Rectal smooth muscle tissue (tissue), 1 donor: ENCODE measurements at regions not wholly inside any gene's neighbourhood (a gene's known extent, or its start where the extent isn't known, plus 50 kb on each side); places are given as distances from the start of the nearest gene placed in this dataset.
"Not testable (repeated sequence)": the region's sequence is repeated elsewhere in the genome, so short reads cannot be mapped to it uniquely, and the experiment has no call there.

Source experiments
- H3K27ac ChIP-seq: one replicate; pipeline ENCODE4 v1.7.0; 2013; ENCODE audit warnings: low read depth, low read length, inconsistent platforms
- H3K27me3 ChIP-seq: one replicate; pipeline ENCODE4 v1.7.0; 2013; ENCODE audit warnings: low read length; ENCODE audit not compliant: control insufficient read depth, insufficient read depth
- H3K36me3 ChIP-seq: one replicate; pipeline ENCODE4 v1.7.0; 2013; ENCODE audit warnings: low read length; ENCODE audit not compliant: control insufficient read depth, insufficient read depth
- H3K4me1 ChIP-seq: one replicate; pipeline ENCODE4 v1.7.0; 2013; ENCODE audit warnings: low read length; ENCODE audit not compliant: control insufficient read depth, insufficient read depth
- H3K4me3 ChIP-seq: one replicate; pipeline ENCODE4 v1.7.0; 2013; ENCODE audit warnings: low read length
- H3K9ac ChIP-seq: one replicate; pipeline ENCODE4 v1.7.0; 2013; ENCODE audit warnings: low read length

GRCh38 chr13:76329866-76330580, 556.2 kb downstream of the KCTD12 start:
- H3K36me3 ChIP-seq = no peaks in the 10 kb centered on the region
- H3K9ac ChIP-seq = no peak overlapping the region
- no peak overlapping the region for H3K27ac ChIP-seq
- peaks cover 4% of the 10 kb centered on the region for H3K4me1 ChIP-seq
- H3K4me3 ChIP-seq = no peak overlapping the region
- H3K27me3 ChIP-seq = no peaks in the 10 kb centered on the region

GRCh38 chr13:76329004-76329403, 557.2 kb downstream of the KCTD12 start:
- no peak overlapping the region for H3K9ac ChIP-seq

GRCh38 chr13:76326343-76326742, 559.9 kb downstream of the KCTD12 start:
- no peaks in the 10 kb centered on the region for H3K36me3 ChIP-seq
- H3K27me3 ChIP-seq = no peaks in the 10 kb centered on the region
- no peak overlapping the region for H3K27ac ChIP-seq
- no peak overlapping the region for H3K9ac ChIP-seq
- peaks cover 2% of the 10 kb centered on the region for H3K4me1 ChIP-seq
- H3K4me3 ChIP-seq = no peak overlapping the region

More at GRCh38 chr13:76329004-76329403, 557.2 kb downstream of the KCTD12 start:
- H3K27ac ChIP-seq = no peak overlapping the region
- H3K36me3 ChIP-seq = no peaks in the 10 kb centered on the region
- H3K4me1 ChIP-seq = peaks cover 4% of the 10 kb centered on the region
- H3K27me3 ChIP-seq = no peaks in the 10 kb centered on the region
- no peak overlapping the region for H3K4me3 ChIP-seq

- H3K27ac ChIP-seq = no peak overlapping the region
- H3K4me3 ChIP-seq = no peak overlapping the region
- no peak overlapping the region for H3K9ac ChIP-seq
- H3K4me1 ChIP-seq = peaks cover 2% of the 10 kb centered on the region
- no peaks in the 10 kb centered on the region for H3K36me3 ChIP-seq
- H3K27me3 ChIP-seq = no peaks in the 10 kb centered on the region
These were observed 566.3 kb downstream of the KCTD12 start for GRCh38 chr13:76319921-76320320.

GRCh38 chr13:76316998-76317527, 569.1 kb downstream of the KCTD12 start:
- Histone ChIP-seq H3K27ac (no peak overlapping the region), H3K4me1 (peaks cover 2% of the 10 kb centered on the region), H3K27me3 (no peaks in the 10 kb centered on the region)

GRCh38 chr13:76314495-76314894, 571.7 kb downstream of the KCTD12 start:
- H3K4me1 ChIP-seq = peaks cover 2% of the 10 kb centered on the region
- no peak overlapping the region for H3K9ac ChIP-seq
- no peaks in the 10 kb centered on the region for H3K27me3 ChIP-seq
- H3K36me3 ChIP-seq = no peaks in the 10 kb centered on the region
- H3K4me3 ChIP-seq = no peak overlapping the region
- no peak overlapping the region for H3K27ac ChIP-seq

More at GRCh38 chr13:76316998-76317527, 569.1 kb downstream of the KCTD12 start:
- no peak overlapping the region for H3K4me3 ChIP-seq
- H3K36me3 ChIP-seq = no peaks in the 10 kb centered on the region
- H3K9ac ChIP-seq = no peak overlapping the region

GRCh38 chr13:76307142-76307541, 579.1 kb downstream of the KCTD12 start:
- H3K4me3 ChIP-seq = no peak overlapping the region
- H3K27ac ChIP-seq = no peak overlapping the region
- no peaks in the 10 kb centered on the region for H3K36me3 ChIP-seq
- no peaks in the 10 kb centered on the region for H3K4me1 ChIP-seq
- no peaks in the 10 kb centered on the region for H3K27me3 ChIP-seq
- no peak overlapping the region for H3K9ac ChIP-seq

- H3K27me3 ChIP-seq = no peaks in the 10 kb centered on the region
- H3K4me1 ChIP-seq = no peaks in the 10 kb centered on the region
- H3K36me3 ChIP-seq = no peaks in the 10 kb centered on the region
- H3K9ac ChIP-seq = no peak overlapping the region
- H3K4me3 ChIP-seq = no peak overlapping the region
- H3K27ac ChIP-seq = no peak overlapping the region
These were observed 585.5 kb downstream of the KCTD12 start for GRCh38 chr13:76300688-76301087.

- Histone ChIP-seq H3K9ac (no peak overlapping the region), H3K27ac (no peak overlapping the region), H3K36me3 (no peaks in the 10 kb centered on the region), H3K27me3 (no peaks in the 10 kb centered on the region), H3K4me3 (no peak overlapping the region), H3K4me1 (no peaks in the 10 kb centered on the region)
These were observed 588.9 kb downstream of the KCTD12 start for GRCh38 chr13:76297331-76297730.

- H3K36me3 ChIP-seq = no peaks in the 10 kb centered on the region
- no peak overlapping the region for H3K27ac ChIP-seq
- H3K4me3 ChIP-seq = no peak overlapping the region
- no peaks in the 10 kb centered on the region for H3K27me3 ChIP-seq
- no peaks in the 10 kb centered on the region for H3K4me1 ChIP-seq
- H3K9ac ChIP-seq = no peak overlapping the region
These were observed 589.5 kb downstream of the KCTD12 start for GRCh38 chr13:76296751-76297150.

- H3K4me1 ChIP-seq, H3K4me3 ChIP-seq, H3K27ac ChIP-seq, H3K9ac ChIP-seq, H3K27me3 ChIP-seq, H3K36me3 ChIP-seq: not testable (repeated sequence)
These were observed 591.2 kb downstream of the KCTD12 start for GRCh38 chr13:76295020-76295419.

- Histone ChIP-seq H3K4me3 (no peak overlapping the region), H3K27ac (no peak overlapping the region), H3K9ac (no peak overlapping the region), H3K27me3 (no peaks in the 10 kb centered on the region), H3K4me1 (no peaks in the 10 kb centered on the region), H3K36me3 (no peaks in the 10 kb centered on the region)
These were observed 592.5 kb downstream of the KCTD12 start for GRCh38 chr13:76293751-76294150.

- no peaks in the 10 kb centered on the region for H3K4me1 ChIP-seq
- H3K27me3 ChIP-seq = no peaks in the 10 kb centered on the region
- H3K36me3 ChIP-seq = no peaks in the 10 kb centered on the region
- no peak overlapping the region for H3K4me3 ChIP-seq
- no peak overlapping the region for H3K27ac ChIP-seq
- H3K9ac ChIP-seq = no peak overlapping the region
These were observed 592.9 kb downstream of the KCTD12 start for GRCh38 chr13:76293346-76293745.
